K562 (cell line): ENCODE measurements at regions not wholly inside any gene's neighbourhood (a gene's known extent, or its start where the extent isn't known, plus 50 kb on each side); places are given as distances from the start of the nearest gene placed in this dataset.

Experiments
- ARNT ChIP-seq, 2 experiments: fragments of 450-650 bp; IDR thresholded peaks; 2 replicates each; pipeline ENCODE4 v1.6.1; 2016; ENCODE audit warnings: mild to moderate bottlenecking in 1 of 2
- CBX3 ChIP-seq, 2 experiments: IDR thresholded peaks; 1 replicate in 1 of 2; 2 replicates in 1 of 2; pipeline ENCODE4 v1.6.1; 2012; ENCODE audit warnings: inconsistent platforms in 2 of 2, low read length in 2 of 2, borderline replicate concordance in 1 of 2, control low read depth in 1 of 2
- MAFG ChIP-seq: fragments of 450-650 bp; conservative IDR thresholded peaks from 2 replicates; pipeline ENCODE4 v1.6.1; 2016; ENCODE audit warnings: missing genetic modification characterization, missing compliant biosample characterization
- POLR2A ChIP-seq: fragments of 450-650 bp; conservative IDR thresholded peaks from 2 replicates; pipeline ENCODE4 v1.6.1; 2016
- ZBTB1 ChIP-seq: sonication (generic); formaldehyde crosslinking; IDR thresholded peaks from 2 replicates; pipeline ENCODE4 v1.8.1; 2023; ENCODE audit warnings: missing genetic modification reagents, low read depth, mild to moderate bottlenecking, borderline replicate concordance
- TF ChIP-seq, protein P1 (sequence below): sonication (generic); formaldehyde crosslinking; IDR thresholded peaks from 2 replicates; pipeline ENCODE4 v1.8.0; 2023; ENCODE audit warnings: mild to moderate bottlenecking, missing genetic modification reagents

DNA sequence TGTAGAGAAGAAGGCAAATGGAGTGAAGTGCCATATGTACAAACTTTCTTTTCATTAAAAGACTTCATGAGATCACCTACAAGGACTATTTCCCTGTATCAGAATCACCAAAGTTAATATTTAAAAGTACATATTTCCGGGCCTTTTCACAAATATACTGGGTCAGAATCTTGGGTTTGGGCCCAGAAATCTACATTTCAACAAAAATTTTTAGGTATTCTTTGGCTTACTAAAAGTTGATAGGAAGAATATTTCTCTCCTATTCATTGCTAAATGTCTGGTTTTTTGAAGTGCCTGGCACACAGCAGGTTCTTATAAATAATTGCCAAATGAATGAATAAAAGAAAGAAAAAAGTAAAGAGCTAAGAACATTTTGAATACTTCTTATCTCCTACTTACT lies 843.8 kb upstream of the ACVR2A start:
- TF ChIP-seq CBX3 (IDR thresholded peaks at IDR 0.05; ENCODE audit: borderline replicate concordance in 1 of 2, low read length in 2 of 2) (no peak), POLR2A (no peak), ARNT (IDR thresholded peaks at IDR 0.05) (no peak), ZBTB1 (CRISPR knock-in tag) (no peak), MAFG (tag) (no peak)
- TF ChIP-seq, protein P1, sequence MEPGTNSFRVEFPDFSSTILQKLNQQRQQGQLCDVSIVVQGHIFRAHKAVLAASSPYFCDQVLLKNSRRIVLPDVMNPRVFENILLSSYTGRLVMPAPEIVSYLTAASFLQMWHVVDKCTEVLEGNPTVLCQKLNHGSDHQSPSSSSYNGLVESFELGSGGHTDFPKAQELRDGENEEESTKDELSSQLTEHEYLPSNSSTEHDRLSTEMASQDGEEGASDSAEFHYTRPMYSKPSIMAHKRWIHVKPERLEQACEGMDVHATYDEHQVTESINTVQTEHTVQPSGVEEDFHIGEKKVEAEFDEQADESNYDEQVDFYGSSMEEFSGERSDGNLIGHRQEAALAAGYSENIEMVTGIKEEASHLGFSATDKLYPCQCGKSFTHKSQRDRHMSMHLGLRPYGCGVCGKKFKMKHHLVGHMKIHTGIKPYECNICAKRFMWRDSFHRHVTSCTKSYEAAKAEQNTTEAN (CRISPR knock-in tag) = no peak
